Chondrocyte (in vitro differentiated cells): ENCODE measurements at regions not wholly inside any gene's neighbourhood (a gene's known extent, or its start where the extent isn't known, plus 50 kb on each side); places are given as distances from the start of the nearest gene placed in this dataset.

Experiments
- DNase-seq: peaks from one replicate; pipeline ENCODE4 v3.0.0; 2021; ENCODE audit warnings: mixed read lengths, low spot score
- H3K27ac Mint-ChIP-seq: one replicate; pipeline ENCODE4 v1.8.0; 2021; ENCODE audit warnings: mild to moderate bottlenecking, moderate library complexity, mixed read lengths; ENCODE audit not compliant: unreplicated experiment
- H3K27me3 Mint-ChIP-seq: 2 replicates; pipeline ENCODE4 v1.8.0; 2021; ENCODE audit warnings: low read depth, mixed read lengths
- H3K36me3 Mint-ChIP-seq: 2 replicates; pipeline ENCODE4 v1.8.0; 2021; ENCODE audit warnings: low read depth, mixed read lengths
- H3K4me1 Mint-ChIP-seq: 2 replicates; pipeline ENCODE4 v1.8.0; 2021; ENCODE audit warnings: low read depth, mild to moderate bottlenecking, mixed read lengths
- H3K4me3 Mint-ChIP-seq: one replicate; pipeline ENCODE4 v1.8.0; 2021; ENCODE audit warnings: mild to moderate bottlenecking, moderate library complexity, mixed read lengths; ENCODE audit not compliant: unreplicated experiment
- H3K9me3 Mint-ChIP-seq: 2 replicates; pipeline ENCODE4 v1.8.0; 2021; ENCODE audit warnings: low read depth, mixed read lengths
- TF ChIP-seq, protein P1 (sequence below): fragments of 200-600 bp; sonication (generic); IDR thresholded peaks from 2 replicates; pipeline ENCODE4 v1.5.0; 2021; ENCODE audit warnings: antibody characterized with exemption, mild to moderate bottlenecking, moderate library complexity

DNA sequence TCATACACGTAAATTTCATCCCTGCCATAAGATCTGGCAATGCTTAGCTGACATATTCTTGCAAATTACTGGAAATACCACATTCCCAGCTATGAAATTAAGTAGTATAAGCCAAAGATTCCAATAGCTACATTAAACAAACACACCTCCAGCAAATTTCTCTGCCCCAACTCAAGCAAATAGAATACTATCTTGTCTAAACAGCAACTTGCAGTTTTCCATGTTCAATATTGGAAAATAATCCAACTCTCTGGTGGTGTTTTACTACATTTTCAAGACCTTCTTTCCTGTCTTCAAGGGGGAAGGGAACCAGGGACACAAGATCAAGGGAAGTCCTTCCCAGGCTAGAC is 268.7 kb downstream of the TBL1XR1 start:
- TF ChIP-seq, protein P1, sequence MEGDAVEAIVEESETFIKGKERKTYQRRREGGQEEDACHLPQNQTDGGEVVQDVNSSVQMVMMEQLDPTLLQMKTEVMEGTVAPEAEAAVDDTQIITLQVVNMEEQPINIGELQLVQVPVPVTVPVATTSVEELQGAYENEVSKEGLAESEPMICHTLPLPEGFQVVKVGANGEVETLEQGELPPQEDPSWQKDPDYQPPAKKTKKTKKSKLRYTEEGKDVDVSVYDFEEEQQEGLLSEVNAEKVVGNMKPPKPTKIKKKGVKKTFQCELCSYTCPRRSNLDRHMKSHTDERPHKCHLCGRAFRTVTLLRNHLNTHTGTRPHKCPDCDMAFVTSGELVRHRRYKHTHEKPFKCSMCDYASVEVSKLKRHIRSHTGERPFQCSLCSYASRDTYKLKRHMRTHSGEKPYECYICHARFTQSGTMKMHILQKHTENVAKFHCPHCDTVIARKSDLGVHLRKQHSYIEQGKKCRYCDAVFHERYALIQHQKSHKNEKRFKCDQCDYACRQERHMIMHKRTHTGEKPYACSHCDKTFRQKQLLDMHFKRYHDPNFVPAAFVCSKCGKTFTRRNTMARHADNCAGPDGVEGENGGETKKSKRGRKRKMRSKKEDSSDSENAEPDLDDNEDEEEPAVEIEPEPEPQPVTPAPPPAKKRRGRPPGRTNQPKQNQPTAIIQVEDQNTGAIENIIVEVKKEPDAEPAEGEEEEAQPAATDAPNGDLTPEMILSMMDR, result no peak
- no peak overlapping the region for H3K27ac Mint-ChIP-seq
- H3K9me3 Mint-ChIP-seq, result no peaks in the 10 kb centered on the region
- H3K27me3 Mint-ChIP-seq, result no peaks in the 10 kb centered on the region
- H3K36me3 Mint-ChIP-seq, result no peaks in the 10 kb centered on the region
- no peak for DNase-seq
- peaks cover 5% of the 10 kb centered on the region for H3K4me1 Mint-ChIP-seq
- no peak overlapping the region for H3K4me3 Mint-ChIP-seq

DNA sequence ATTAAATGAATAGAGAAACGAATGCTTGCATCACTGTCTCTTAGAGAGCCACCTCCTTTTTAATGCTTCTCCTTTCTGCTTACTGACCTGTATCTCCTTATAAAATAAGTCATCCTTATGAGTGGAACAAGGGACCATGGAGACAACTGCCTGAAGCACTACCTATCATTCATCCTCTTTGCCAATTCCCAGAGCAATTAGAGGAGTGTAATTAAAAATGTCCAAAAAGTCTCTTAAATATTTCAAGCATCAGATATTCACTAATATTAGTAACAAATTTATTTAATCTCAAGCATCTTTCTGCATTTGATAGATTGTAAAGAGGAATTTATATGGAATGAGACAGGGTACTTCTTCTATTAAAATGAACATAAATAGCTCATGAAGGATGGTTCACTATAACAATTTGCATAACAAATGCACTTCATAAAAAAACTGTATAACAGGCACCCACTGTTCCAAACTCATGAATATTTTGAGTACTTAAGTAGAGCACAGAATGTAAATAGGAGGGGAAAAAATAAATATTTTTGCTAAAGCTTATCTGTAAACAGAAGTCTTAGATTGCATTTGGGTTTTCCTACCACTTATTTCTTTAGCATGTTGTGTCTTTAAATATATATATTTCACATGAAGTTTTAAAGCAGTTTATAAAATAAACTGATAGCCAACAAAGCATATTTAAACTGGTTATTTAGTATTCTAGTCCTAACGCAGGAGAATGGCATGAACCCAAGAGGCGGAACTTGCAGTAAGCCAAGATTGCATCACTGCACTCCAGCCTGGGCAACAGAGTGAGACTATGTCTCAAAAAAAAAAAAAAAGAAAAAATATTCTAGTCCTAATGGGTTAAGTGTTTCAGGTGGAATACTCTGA is 269.3 kb downstream of the TBL1XR1 start:
- H3K4me3 Mint-ChIP-seq, result no peak overlapping the region
- no peak for DNase-seq
- peaks cover 5% of the 10 kb centered on the region for H3K4me1 Mint-ChIP-seq
- no peak overlapping the region for H3K27ac Mint-ChIP-seq
- no peaks in the 10 kb centered on the region for H3K36me3 Mint-ChIP-seq
- no peaks in the 10 kb centered on the region for H3K27me3 Mint-ChIP-seq
- H3K9me3 Mint-ChIP-seq, result no peaks in the 10 kb centered on the region
- TF ChIP-seq, protein P1, result no peak

DNA sequence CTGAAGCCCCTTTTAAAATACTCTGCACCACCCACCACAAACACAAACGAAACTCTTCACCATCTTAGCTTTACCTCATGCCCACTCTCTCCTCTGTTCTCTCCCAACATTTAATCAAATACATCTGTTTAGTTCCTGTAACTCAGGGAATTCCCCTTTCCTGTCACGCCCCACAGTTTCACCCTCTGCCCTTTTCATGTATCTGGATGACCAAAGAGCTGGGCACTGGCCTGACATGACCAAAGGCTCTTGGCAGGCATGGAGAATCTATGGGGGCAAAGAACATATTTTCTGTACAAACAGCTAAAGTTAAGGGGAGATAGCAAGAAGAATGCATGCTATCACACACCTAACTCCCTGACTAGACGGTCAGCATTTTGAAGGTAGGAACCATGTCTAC is 270.0 kb downstream of the TBL1XR1 start:
- no peak for DNase-seq
- no peaks in the 10 kb centered on the region for H3K27me3 Mint-ChIP-seq
- TF ChIP-seq, protein P1, result no peak
- no peak overlapping the region for H3K27ac Mint-ChIP-seq
- H3K4me3 Mint-ChIP-seq, result no peak overlapping the region
- H3K4me1 Mint-ChIP-seq, result peaks cover 5% of the 10 kb centered on the region
- no peaks in the 10 kb centered on the region for H3K36me3 Mint-ChIP-seq
- no peaks in the 10 kb centered on the region for H3K9me3 Mint-ChIP-seq

DNA sequence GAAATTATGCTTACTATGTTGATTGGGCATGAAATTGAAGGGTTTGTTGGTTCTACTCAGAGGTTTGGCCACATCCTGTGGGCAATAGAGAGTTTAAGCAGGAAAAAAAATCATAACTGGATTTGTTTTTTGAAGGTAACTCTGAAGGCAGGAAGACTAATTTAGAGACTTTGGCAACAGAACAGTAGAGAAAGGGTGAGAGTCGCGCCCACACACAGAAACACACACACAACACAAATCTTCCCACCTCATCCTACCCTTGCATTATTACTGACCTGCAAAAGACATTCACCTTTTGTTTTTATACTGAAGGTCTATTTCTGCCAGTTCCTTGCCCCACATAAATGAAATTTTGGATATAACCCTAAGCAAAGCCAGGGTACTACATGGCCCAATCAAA is 270.6 kb downstream of the TBL1XR1 start:
- no peak for DNase-seq

DNA sequence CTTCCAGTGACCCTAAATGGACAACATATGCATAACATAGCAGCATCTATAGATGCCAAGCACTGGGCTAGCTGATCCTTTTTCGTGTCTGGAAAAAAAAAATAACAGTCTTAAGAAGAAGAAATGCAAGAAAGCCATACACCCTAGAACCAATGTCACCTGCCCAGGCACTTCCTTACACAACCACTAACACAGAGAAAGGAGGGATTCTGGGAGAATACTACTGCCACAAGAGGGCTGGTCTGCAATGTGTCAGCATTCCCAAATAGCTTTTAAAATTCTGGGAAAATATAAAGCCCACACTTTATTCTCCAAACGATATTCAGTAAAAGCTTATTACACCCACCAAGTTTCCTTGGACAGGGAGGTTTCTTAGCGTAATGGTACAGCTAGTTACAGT is 271.2 kb downstream of the TBL1XR1 start:
- no peak for DNase-seq
- Mint-ChIP-seq H3K4me1 (peaks cover 8% of the 10 kb centered on the region), H3K36me3 (no peaks in the 10 kb centered on the region), H3K9me3 (no peaks in the 10 kb centered on the region), H3K27ac (no peak overlapping the region), H3K4me3 (no peak overlapping the region), H3K27me3 (no peaks in the 10 kb centered on the region)
- TF ChIP-seq, protein P1, result no peak

More for the DNA sequence above, 270.6 kb downstream of the TBL1XR1 start:
- Mint-ChIP-seq H3K9me3 (no peaks in the 10 kb centered on the region), H3K4me1 (peaks cover 7% of the 10 kb centered on the region), H3K27me3 (no peaks in the 10 kb centered on the region), H3K4me3 (no peak overlapping the region), H3K36me3 (no peaks in the 10 kb centered on the region), H3K27ac (no peak overlapping the region)
- TF ChIP-seq, protein P1, result no peak
